Calu3 (cell line): ENCODE measurements at regions not wholly inside any gene's neighbourhood (a gene's known extent, or its start where the extent isn't known, plus 50 kb on each side); places are given as distances from the start of the nearest gene placed in this dataset.

Source experiments
- BruUV-seq: library from RNA; stranded (reverse); fragments of 400-500 nt; replicated peaks from 2 replicates; lab custom pipeline; 2021; lab: Mats Ljungman, UMichigan
- CTCF ChIA-PET: fragments of 300-600 bp; sonication (Branson Sonifier 250); formaldehyde crosslinking; loops from one replicate; lab custom pipeline; 2022; ENCODE audit warnings: antibody characterized with exemption; lab: Charles Lee
- DNase-seq: peaks from one replicate; pipeline ENCODE4 v3.0.0; 2022
- H3K27ac Mint-ChIP-seq: one replicate; pipeline ENCODE4 v1.8.0; 2022; ENCODE audit warnings: mixed read lengths; ENCODE audit not compliant: unreplicated experiment
- H3K27me3 Mint-ChIP-seq: one replicate; pipeline ENCODE4 v1.8.0; 2022; ENCODE audit warnings: mixed read lengths; ENCODE audit not compliant: unreplicated experiment
- H3K36me3 Mint-ChIP-seq: one replicate; pipeline ENCODE4 v1.8.0; 2022; ENCODE audit warnings: mild to moderate bottlenecking, moderate library complexity, mixed read lengths; ENCODE audit not compliant: insufficient read depth, unreplicated experiment
- H3K4me1 Mint-ChIP-seq: one replicate; pipeline ENCODE4 v1.8.0; 2022; ENCODE audit warnings: mild to moderate bottlenecking, low read depth, mixed read lengths; ENCODE audit not compliant: unreplicated experiment
- H3K4me3 Mint-ChIP-seq: one replicate; pipeline ENCODE4 v1.8.0; 2022; ENCODE audit warnings: mild to moderate bottlenecking, low read depth, moderate library complexity, mixed read lengths; ENCODE audit not compliant: unreplicated experiment
- H3K9me3 Mint-ChIP-seq: one replicate; pipeline ENCODE4 v1.8.0; 2022; ENCODE audit warnings: low read depth, mixed read lengths; ENCODE audit not compliant: unreplicated experiment
- CTCF ChIP-seq: fragments of 200-600 bp; IDR thresholded peaks from one replicate; pipeline ENCODE4 v1.8.0; 2022; ENCODE audit warnings: antibody characterized with exemption; ENCODE audit not compliant: unreplicated experiment
- intact Hi-C: fragments of 100-400 bp; cut with micrococcal nuclease; formaldehyde crosslinking; loops from one replicate; pipeline ENCODE4 v1.10.0; 2022; ENCODE audit not compliant: unreplicated experiment

GRCh38 chr12:68470664-68471328 is 138.6 kb upstream of the MDM1 start:
- H3K9me3 Mint-ChIP-seq: no peaks in the 10 kb centered on the region
- no peak overlapping the region for H3K27ac Mint-ChIP-seq
- H3K27me3 Mint-ChIP-seq: peaks cover 24% of the 10 kb centered on the region
- BruUV-seq: no TSS peak
- H3K36me3 Mint-ChIP-seq: no peaks in the 10 kb centered on the region
- no peak overlapping the region for H3K4me3 Mint-ChIP-seq
- intact Hi-C loops: no loop called here
- no peak for DNase-seq
- H3K4me1 Mint-ChIP-seq: no peaks in the 10 kb centered on the region
- CTCF ChIA-PET: no interaction called here
- no peak for TF ChIP-seq CTCF

DNA sequence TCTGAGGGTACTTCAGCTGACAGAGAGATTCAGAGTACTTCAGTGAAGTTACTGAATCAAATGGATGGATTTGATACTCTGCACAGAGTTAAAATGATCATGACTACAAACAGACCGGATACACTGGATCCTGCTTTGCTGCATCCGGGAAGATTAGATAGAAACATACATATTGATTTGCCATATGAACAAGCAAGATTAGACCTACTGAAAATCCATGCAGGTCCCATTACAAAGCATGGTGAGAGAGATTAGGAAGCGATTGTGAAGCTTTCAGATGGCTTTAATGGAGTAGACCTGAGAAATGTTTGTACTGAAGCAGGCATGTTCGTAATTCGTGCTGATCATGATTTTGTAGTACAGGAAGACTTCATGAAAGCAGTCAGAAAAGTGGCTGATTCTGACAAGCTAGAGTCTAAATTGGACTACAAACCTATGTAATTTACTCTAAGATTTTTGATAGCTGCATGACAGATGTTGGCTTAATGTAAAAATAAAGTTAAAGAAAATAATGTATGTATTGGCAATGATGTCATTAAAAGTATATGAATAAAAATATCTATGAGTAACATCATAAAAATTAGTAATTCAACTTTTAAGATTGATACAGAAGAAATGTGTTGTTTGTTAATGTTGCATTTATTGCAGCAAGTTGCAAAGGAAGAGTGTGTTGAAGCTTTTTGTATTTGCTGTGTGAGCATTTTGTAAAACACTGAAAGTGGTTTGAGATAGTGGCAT is 136.1 kb upstream of the RAP1B start:
- TF ChIP-seq CTCF: no peak
- H3K9me3 Mint-ChIP-seq: no peaks in the 10 kb centered on the region
- H3K36me3 Mint-ChIP-seq: no peaks in the 10 kb centered on the region
- no peak overlapping the region for H3K27ac Mint-ChIP-seq
- no peak for DNase-seq
- no TSS peak for BruUV-seq
- H3K4me1 Mint-ChIP-seq: no peaks in the 10 kb centered on the region
- no peak overlapping the region for H3K4me3 Mint-ChIP-seq
- intact Hi-C loops: no loop called here
- CTCF ChIA-PET: no interaction called here
- H3K27me3 Mint-ChIP-seq: no peaks in the 10 kb centered on the region

GRCh38 chr12:68476794-68477193 is 133.9 kb upstream of the RAP1B start:
- Mint-ChIP-seq H3K4me1 (no peaks in the 10 kb centered on the region), H3K9me3 (no peaks in the 10 kb centered on the region)

DNA sequence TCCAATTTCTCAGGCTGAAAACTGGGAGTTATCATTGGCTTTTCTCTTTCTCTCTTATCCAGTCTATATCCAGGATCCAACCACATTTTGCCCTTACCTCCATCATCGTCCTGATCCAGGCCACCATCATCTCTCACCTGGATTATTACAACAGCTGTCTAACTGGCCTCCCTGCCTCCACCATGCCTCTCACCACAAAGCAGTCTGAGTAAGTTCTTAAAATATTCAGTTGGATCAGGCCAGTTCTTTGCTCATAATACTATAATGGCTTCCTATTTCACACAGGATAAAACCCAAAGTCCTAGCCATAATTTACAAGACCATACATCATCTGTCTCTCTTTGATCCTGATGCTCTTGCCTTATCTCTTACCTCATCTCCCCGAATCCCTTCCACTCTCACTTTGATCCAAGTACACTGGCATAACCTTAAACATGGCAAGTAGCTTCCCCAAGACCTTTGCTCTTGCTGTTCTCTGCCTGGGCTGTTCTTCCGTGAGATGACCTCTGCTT is 133.4 kb upstream of the RAP1B start:
- BruUV-seq: no TSS peak
- H3K36me3 Mint-ChIP-seq: no peaks in the 10 kb centered on the region
- no peak for DNase-seq
- no peaks in the 10 kb centered on the region for H3K9me3 Mint-ChIP-seq
- no peak overlapping the region for H3K4me3 Mint-ChIP-seq
- TF ChIP-seq CTCF: no peak
- intact Hi-C loops: no loop called here
- H3K27me3 Mint-ChIP-seq: no peaks in the 10 kb centered on the region
- CTCF ChIA-PET: no interaction called here
- H3K4me1 Mint-ChIP-seq: no peaks in the 10 kb centered on the region
- no peak overlapping the region for H3K27ac Mint-ChIP-seq

More at GRCh38 chr12:68476794-68477193, 133.9 kb upstream of the RAP1B start:
- no peaks in the 10 kb centered on the region for H3K27me3 Mint-ChIP-seq
- CTCF ChIA-PET: no interaction called here
- BruUV-seq: no TSS peak
- no peak for TF ChIP-seq CTCF
- H3K36me3 Mint-ChIP-seq: no peaks in the 10 kb centered on the region
- intact Hi-C loops: no loop called here
- H3K27ac Mint-ChIP-seq: no peak overlapping the region
- DNase-seq: no peak
- no peak overlapping the region for H3K4me3 Mint-ChIP-seq
